Gastroesophageal sphincter (tissue), 3 donors: ENCODE measurements at regions not wholly inside any gene's neighbourhood (a gene's known extent, or its start where the extent isn't known, plus 50 kb on each side); places are given as distances from the start of the nearest gene placed in this dataset.

Source experiments
- CTCF ChIP-seq, 4 experiments: fragments of 200-600 bp in 2 of 4; fragments of 450-650 bp in 2 of 4; sonication (generic) in 1 of 4; IDR thresholded peaks; one replicate each; pipeline ENCODE4 v1.5.1; 2017 to 2019; ENCODE audit warnings: antibody characterized with exemption in 4 of 4, mild to moderate bottlenecking in 2 of 4, moderate library complexity in 2 of 4
- POLR2A ChIP-seq, 2 donors: fragments of 450-650 bp; IDR thresholded peaks; one replicate each; pipeline ENCODE4 v1.6.1; 2017; ENCODE audit warnings: antibody characterized with exemption in 2 of 2, mild to moderate bottlenecking in 2 of 2, moderate library complexity in 1 of 2
- POLR2AphosphoS5 ChIP-seq: sonication (generic); formaldehyde crosslinking; IDR thresholded peaks from one replicate; pipeline ENCODE4 v1.6.1; 2017; ENCODE audit warnings: antibody characterized with exemption

- TF ChIP-seq CTCF (IDR thresholded peaks at IDR 0.05) (no peak), POLR2AphosphoS5 (no peak), POLR2A (IDR thresholded peaks at IDR 0.05) (no peak)
Observed at GRCh38 chr2:228532233-228532632, 350.7 kb upstream of the SPHKAP start.
